ENCODE measurements at regions not wholly inside any gene's neighbourhood (a gene's known extent, or its start where the extent isn't known, plus 50 kb on each side); places are given as distances from the start of the nearest gene placed in this dataset.

- TF ChIP-seq CTCF (IDR thresholded peaks at IDR 0.05; ENCODE audit: low read length) (no peak), EZH2 (optimal IDR thresholded peaks at IDR 0.05; ENCODE audit: low read depth, low read length) (no peak)
Measured at GRCh38 chr15:47839233-47839825, 122.0 kb downstream of the SEMA6D start.
